SU-DHL-6 (cell line): ENCODE measurements at regions not wholly inside any gene's neighbourhood (a gene's known extent, or its start where the extent isn't known, plus 50 kb on each side); places are given as distances from the start of the nearest gene placed in this dataset.

Experiments
- H2AFZ ChIP-seq: fragments of 200-600 bp; sonication (generic); 2 replicates; pipeline ENCODE4 v1.6.1; 2014; ENCODE audit warnings: low read depth, mild to moderate bottlenecking, moderate library complexity, mixed read lengths, antibody characterized with exemption, low read length; ENCODE audit not compliant: severe bottlenecking
- H3F3A ChIP-seq: fragments of 200-600 bp; shearing (Covaris generic); 2 replicates; pipeline ENCODE4 v1.6.0; 2016; ENCODE audit warnings: antibody characterized with exemption, mild to moderate bottlenecking; ENCODE audit not compliant: insufficient read depth
- H3K27ac ChIP-seq: fragments of 200-600 bp; sonication (generic); 2 replicates; pipeline ENCODE4 v1.5.1; 2016; ENCODE audit warnings: low read depth, mild to moderate bottlenecking, low read length, moderate library complexity, mixed read lengths
- H3K27me3 ChIP-seq: fragments of 200-600 bp; sonication (generic), shearing (Covaris generic); 2 replicates; pipeline ENCODE4 v1.6.0; 2014; ENCODE audit warnings: mild to moderate bottlenecking, low read length
- H3K36me3 ChIP-seq: fragments of 200-600 bp; sonication (generic); 2 replicates; pipeline ENCODE4 v1.6.1; 2014; ENCODE audit warnings: mild to moderate bottlenecking, low read length, mixed read lengths
- H3K4me2 ChIP-seq: fragments of 300-600, 200-600 bp; shearing (Covaris generic), sonication (generic); 2 replicates; pipeline ENCODE4 v1.6.0; 2014; ENCODE audit warnings: low read length, low read depth, mild to moderate bottlenecking; ENCODE audit not compliant: poor library complexity, severe bottlenecking
- H3K4me3 ChIP-seq: fragments of 200-600 bp; sonication (generic); 2 replicates; pipeline ENCODE4 v1.5.1; 2014; ENCODE audit warnings: antibody characterized with exemption, low read length, mild to moderate bottlenecking, mixed read lengths; ENCODE audit not compliant: insufficient read depth, poor library complexity, severe bottlenecking
- H3K79me2 ChIP-seq: fragments of 200-600 bp; sonication (generic); 2 replicates; pipeline ENCODE4 v1.6.1; 2014; ENCODE audit warnings: mild to moderate bottlenecking, low read length, moderate library complexity; ENCODE audit not compliant: insufficient read depth
- H3K9ac ChIP-seq: fragments of 200-600 bp; sonication (generic); 2 replicates; pipeline ENCODE4 v1.7.0; 2014; ENCODE audit warnings: mild to moderate bottlenecking, low read length
- H3K9me2 ChIP-seq: fragments of 200-600 bp; sonication (generic); replicated peaks from 2 replicates; pipeline ENCODE4 v1.6.1; 2014; ENCODE audit warnings: low read length; ENCODE audit not compliant: insufficient read depth
- H3K9me3 ChIP-seq: fragments of 200-600 bp; sonication (generic); 2 replicates; pipeline ENCODE4 v1.6.1; 2014; ENCODE audit warnings: low read length, mixed read lengths; ENCODE audit not compliant: insufficient read depth
- H4K20me1 ChIP-seq: fragments of 200-600 bp; sonication (generic); 2 replicates; pipeline ENCODE4 v1.6.1; 2014; ENCODE audit warnings: low read depth, mild to moderate bottlenecking, antibody characterized with exemption, low read length, moderate library complexity, mixed read lengths
- CTCF ChIP-seq: fragments of 200-600 bp; sonication (generic); IDR thresholded peaks from one replicate; pipeline ENCODE4 v1.5.1; 2017; ENCODE audit warnings: antibody characterized with exemption, mild to moderate bottlenecking, low read length, moderate library complexity; ENCODE audit not compliant: insufficient read depth, poor library complexity, severe bottlenecking
- EZH2phosphoT487 ChIP-seq: fragments of 200-600 bp; sonication (generic), shearing (Covaris generic); conservative IDR thresholded peaks from 2 replicates; pipeline ENCODE4 v1.6.1; 2018; ENCODE audit warnings: mild to moderate bottlenecking, antibody characterized with exemption, low read length, moderate library complexity, mixed read lengths

- Histone ChIP-seq H3K27ac (no peak overlapping the region), H3K9ac (no peak overlapping the region), H3F3A (no peaks in the 10 kb centered on the region), H3K9me2 (no peaks in the 10 kb centered on the region), H3K4me2 (no peak overlapping the region), H2AFZ (no peak overlapping the region), H3K36me3 (no peaks in the 10 kb centered on the region), H3K27me3 (no peaks in the 10 kb centered on the region), H4K20me1 (no peaks in the 10 kb centered on the region), H3K4me3 (no peak overlapping the region), H3K9me3 (peaks cover 5% of the 10 kb centered on the region; the same call in 1 of the 2 replicates), H3K79me2 (no peaks in the 10 kb centered on the region)
- TF ChIP-seq EZH2phosphoT487 (no peak), CTCF (no peak)
Observed at GRCh38 chr10:36191009-36191408, 548.9 kb upstream of the FZD8 start.

- no peak overlapping the region for H3K4me3 ChIP-seq
- H3K4me2 ChIP-seq, result no peak overlapping the region
- no peak overlapping the region for H2AFZ ChIP-seq
- H4K20me1 ChIP-seq, result no peaks in the 10 kb centered on the region
- no peaks in the 10 kb centered on the region for H3K27me3 ChIP-seq
- peaks cover 5% of the 10 kb centered on the region; the same call in 1 of the 2 replicates for H3K9me3 ChIP-seq
- H3K9me2 ChIP-seq, result no peaks in the 10 kb centered on the region
- TF ChIP-seq CTCF, result no peak
- TF ChIP-seq EZH2phosphoT487, result no peak
- H3K9ac ChIP-seq, result no peak overlapping the region
- no peak overlapping the region for H3K27ac ChIP-seq
- H3F3A ChIP-seq, result no peaks in the 10 kb centered on the region
- H3K36me3 ChIP-seq, result no peaks in the 10 kb centered on the region
- H3K79me2 ChIP-seq, result no peaks in the 10 kb centered on the region
Observed at GRCh38 chr10:36188461-36188860, 546.4 kb upstream of the FZD8 start.

GRCh38 chr10:36188080-36188453 is 546.0 kb upstream of the FZD8 start:
- no peak overlapping the region for H3K9ac ChIP-seq
- TF ChIP-seq CTCF, result no peak
- no peak for TF ChIP-seq EZH2phosphoT487
- no peak overlapping the region for H3K4me3 ChIP-seq
- no peaks in the 10 kb centered on the region for H3K27me3 ChIP-seq
- H3K9me2 ChIP-seq, result no peaks in the 10 kb centered on the region
- H2AFZ ChIP-seq, result no peak overlapping the region
- no peaks in the 10 kb centered on the region for H3K36me3 ChIP-seq
- peaks cover 5% of the 10 kb centered on the region; the same call in 1 of the 2 replicates for H3K9me3 ChIP-seq
- H3K27ac ChIP-seq, result no peak overlapping the region
- H4K20me1 ChIP-seq, result no peaks in the 10 kb centered on the region
- H3K79me2 ChIP-seq, result no peaks in the 10 kb centered on the region
- H3K4me2 ChIP-seq, result no peak overlapping the region
- H3F3A ChIP-seq, result no peaks in the 10 kb centered on the region
